GM12878 (cell line): ENCODE measurements at regions not wholly inside any gene's neighbourhood (a gene's known extent, or its start where the extent isn't known, plus 50 kb on each side); places are given as distances from the start of the nearest gene placed in this dataset.

Experiments
- ATAC-seq: fragments of 200-7000 bp; cut with Tn5 transposase; 3 replicates; pipeline ENCODE4 v1.9.1; 2020; ENCODE audit warnings: mild to moderate bottlenecking, moderate library complexity
- BruUV-seq: library from RNA; stranded (reverse); fragments of 400-500 nt; replicated peaks from 2 replicates; lab custom pipeline; 2021; lab: Mats Ljungman, UMichigan
- CTCF ChIA-PET: fragments of 300-600 bp; sonication (Branson Sonifier 250); formaldehyde crosslinking; extraction: SDS; loops from one replicate; lab custom pipeline; 2021; ENCODE audit warnings: inconsistent platforms; lab: Yijun Ruan, JAX
- POLR2A ChIA-PET: fragments of 350-600 bp; formaldehyde crosslinking; extraction: SDS; loops from one replicate; lab custom pipeline; 2021; ENCODE audit warnings: inconsistent platforms; lab: Charles Lee
- RAD21 ChIA-PET: fragments of 300-600 bp; sonication (Branson Sonifier 250); formaldehyde crosslinking; loops from one replicate; lab custom pipeline; 2023; ENCODE audit warnings: antibody characterized with exemption; ENCODE audit not compliant: unreplicated experiment; lab: Charles Lee
- SMC1A ChIA-PET: fragments of 300-600 bp; sonication (Branson Sonifier 250); formaldehyde crosslinking; loops from one replicate; lab custom pipeline; 2023; ENCODE audit not compliant: unreplicated experiment, uncharacterized antibody; lab: Charles Lee
- DNase-seq: peaks from one replicate; pipeline ENCODE4 v3.0.0-alpha.2; 2011; ENCODE audit warnings: low read depth, low spot score
- FAIRE-seq: peaks from 3 replicates; lab custom pipeline; 2011; peaks lifted over from hg19 to GRCh38; lab: Jason Lieb, UNC
- H2AFZ ChIP-seq: 2 replicates; pipeline ENCODE4 v1.6.0; 2011; ENCODE audit warnings: low read depth, low read length, control low read depth; ENCODE audit not compliant: control insufficient read depth
- H3K27ac ChIP-seq: 2 replicates; pipeline ENCODE4 v1.5.1; 2011; ENCODE audit warnings: control low read depth; ENCODE audit not compliant: control insufficient read depth, insufficient read depth
- H3K27me3 ChIP-seq, 2 experiments: replicated peaks in 1 of 2; 2 replicates each; pipeline versions ENCODE4 v1.6.0 to v1.6.1; 2011; ENCODE audit warnings: low read length in 1 of 2; ENCODE audit not compliant: control insufficient read depth in 2 of 2, insufficient read depth in 2 of 2
- H3K36me3 ChIP-seq, 2 experiments: 2 replicates each; pipeline ENCODE4 v1.5.1; 2011; ENCODE audit warnings: low read length in 1 of 2; ENCODE audit not compliant: control insufficient read depth in 2 of 2, insufficient read depth in 2 of 2
- H3K4me1 ChIP-seq: 2 replicates; pipeline ENCODE4 v1.6.1; 2011; ENCODE audit warnings: mild to moderate bottlenecking, low read length, moderate library complexity, mixed read lengths; ENCODE audit not compliant: control insufficient read depth, insufficient read depth
- H3K4me2 ChIP-seq: 2 replicates; pipeline ENCODE4 v1.6.0; 2011; ENCODE audit warnings: control low read depth; ENCODE audit not compliant: control insufficient read depth, insufficient read depth
- H3K4me3 ChIP-seq: fragments of 200-600 bp; sonication (generic); 2 replicates; pipeline ENCODE4 v1.5.1; 2016
- H3K79me2 ChIP-seq: 2 replicates; pipeline ENCODE4 v1.6.0; 2011; ENCODE audit warnings: low read length; ENCODE audit not compliant: control insufficient read depth, insufficient read depth
- H3K9ac ChIP-seq: 2 replicates; pipeline ENCODE4 v1.8.0; 2011; ENCODE audit warnings: low read length, control low read depth, mixed read lengths; ENCODE audit not compliant: control insufficient read depth, insufficient read depth
- H3K9me3 ChIP-seq: replicated peaks from 3 replicates; pipeline ENCODE4 v1.5.1; 2011; ENCODE audit warnings: mild to moderate bottlenecking, low read length; ENCODE audit not compliant: control insufficient read depth, insufficient read depth
- H4K20me1 ChIP-seq: 2 replicates; pipeline ENCODE4 v1.6.0; 2011; ENCODE audit not compliant: control insufficient read depth, insufficient read depth
- ASH2L ChIP-seq: fragments of 300-600, 200-600 bp; sonication (generic); IDR thresholded peaks from 2 replicates; pipeline ENCODE4 v1.6.1; 2017; ENCODE audit warnings: low read depth, mild to moderate bottlenecking, borderline replicate concordance
- CBX5 ChIP-seq: sonication (generic); IDR thresholded peaks from 2 replicates; pipeline ENCODE4 v1.6.1; 2016; ENCODE audit warnings: low read depth, moderate library complexity, mild to moderate bottlenecking, inconsistent platforms
- E2F4 ChIP-seq: IDR thresholded peaks from 2 replicates; pipeline ENCODE4 v1.6.1; 2012; ENCODE audit warnings: low read depth, low read length, improper control_type of control experiment
- E4F1 ChIP-seq: fragments of 450-650 bp; IDR thresholded peaks from 2 replicates; pipeline ENCODE4 v1.6.1; 2018; ENCODE audit warnings: borderline replicate concordance, mild to moderate bottlenecking; ENCODE audit not compliant: partially characterized antibody
- EGR1 ChIP-seq, 2 experiments: IDR thresholded peaks; 1 replicate in 1 of 2; 2 replicates in 1 of 2; pipeline ENCODE4 v1.6.1; 2011 to 2012; ENCODE audit warnings: low read depth in 2 of 2, low read length in 2 of 2, borderline replicate concordance in 1 of 2, mild to moderate bottlenecking in 1 of 2, moderate library complexity in 1 of 2
- GABPA ChIP-seq: IDR thresholded peaks from 2 replicates; pipeline ENCODE4 v1.6.1; 2014; ENCODE audit warnings: antibody characterized with exemption, low read depth, mild to moderate bottlenecking, inconsistent platforms
- KAT2A ChIP-seq: conservative IDR thresholded peaks from 2 replicates; pipeline ENCODE4 v1.6.1; 2011; ENCODE audit warnings: low read depth, low read length; ENCODE audit not compliant: control insufficient read depth
- NR2C2 ChIP-seq: IDR thresholded peaks from 2 replicates; pipeline ENCODE4 v1.6.1; 2011; ENCODE audit warnings: borderline replicate concordance, low read depth; ENCODE audit not compliant: control insufficient read depth, insufficient read length
- PAX8 ChIP-seq: fragments of 450-650 bp; IDR thresholded peaks from 2 replicates; pipeline ENCODE4 v1.6.1; 2017; ENCODE audit warnings: mild to moderate bottlenecking, moderate library complexity
- PML ChIP-seq: IDR thresholded peaks from 2 replicates; pipeline ENCODE4 v1.6.1; 2012; ENCODE audit warnings: low read length, inconsistent platforms
- POLR2AphosphoS2 ChIP-seq: IDR thresholded peaks from 2 replicates; pipeline ENCODE4 v1.6.1; 2011; ENCODE audit warnings: low read depth, mild to moderate bottlenecking, low read length, improper control_type of control experiment, moderate library complexity
- RAD51 ChIP-seq: fragments of 450-650 bp; IDR thresholded peaks from 2 replicates; pipeline ENCODE4 v1.6.1; 2016; ENCODE audit warnings: moderate library complexity, mild to moderate bottlenecking, inconsistent platforms
- SREBF2 ChIP-seq: IDR thresholded peaks from 2 replicates; pipeline ENCODE4 v1.6.1; 2012; ENCODE audit warnings: mild to moderate bottlenecking, low read length
- STAT1 ChIP-seq: fragments of 450-650 bp; conservative IDR thresholded peaks from 2 replicates; pipeline ENCODE4 v1.6.1; 2014; ENCODE audit warnings: antibody characterized with exemption, mild to moderate bottlenecking
- STAT3 ChIP-seq: IDR thresholded peaks from 2 replicates; pipeline ENCODE4 v1.6.1; 2011; ENCODE audit warnings: low read depth, low read length, improper control_type of control experiment
- TCF7 ChIP-seq: IDR thresholded peaks from 2 replicates; pipeline ENCODE4 v1.6.1; 2014; ENCODE audit warnings: antibody characterized with exemption, borderline replicate concordance
- ZNF217 ChIP-seq: fragments of 450-650 bp; IDR thresholded peaks from 2 replicates; pipeline ENCODE4 v1.6.1; 2017; ENCODE audit warnings: antibody characterized with exemption, mild to moderate bottlenecking
- ZNF687 ChIP-seq: fragments of 450-650 bp; IDR thresholded peaks from 2 replicates; pipeline ENCODE4 v1.6.1; 2017; ENCODE audit warnings: mild to moderate bottlenecking, moderate library complexity
- WGBS: methylation state at CpG from one replicate; pipeline ENCODE4 v1.1.6; 2016; ENCODE audit warnings: low lambda C conversion rate; ENCODE audit not compliant: insufficient replicate concordance, insufficient coverage; ENCODE audit errors: missing lambda C conversion rate; 5-methylcytosine and 5-hydroxymethylcytosine counted together
- in situ Hi-C: fragments of 300-500 bp; cut with MboI; formaldehyde crosslinking; loops from 9 replicates; pipeline ENCODE4 v1.14.3; 2018; ENCODE audit warnings: mixed read lengths
- intact Hi-C: fragments of 100-400 bp; cut with micrococcal nuclease; formaldehyde crosslinking; loops from one replicate; pipeline ENCODE4 v1.14.2; 2022; ENCODE audit not compliant: unreplicated experiment

- TF ChIP-seq ZNF687: no peak
- TF ChIP-seq NR2C2: no peak
- no peak for TF ChIP-seq RAD51
- TF ChIP-seq TCF7: no peak
- TF ChIP-seq STAT3: no peak
- TF ChIP-seq CBX5: no peak
- no peak for TF ChIP-seq STAT1
- TF ChIP-seq EGR1 (IDR thresholded peaks at IDR 0.05; ENCODE audit: borderline replicate concordance in 1 of 2, low read depth in 2 of 2, low read length in 2 of 2): no peak
- no peak for TF ChIP-seq E2F4
These were observed 103.2 kb downstream of the VAPA start (continued) for GRCh38 chr18:10017043-10017442.

- FAIRE-seq (no peak), ATAC-seq (no peak), DNase-seq (no peak)
- intact Hi-C loops: no loop called here
- Histone ChIP-seq H3K27ac (no peak overlapping the region), H3K9ac (no peak overlapping the region), H3K27me3 (no peaks in the 10 kb centered on the region), H2AFZ (no peak overlapping the region), H3K79me2 (no peaks in the 10 kb centered on the region), H3K4me2 (no peak overlapping the region), H3K4me1 (no peaks in the 10 kb centered on the region), H3K4me3 (no peak overlapping the region), H3K9me3 (no peaks in the 10 kb centered on the region), H3K36me3 (no peaks in the 10 kb centered on the region), H4K20me1 (no peaks in the 10 kb centered on the region)
- no TSS peak for BruUV-seq
- in situ Hi-C loops: no loop called here
- ChIA-PET POLR2A (no interaction called here), SMC1A (no interaction called here), RAD21 (no interaction called here), CTCF (no interaction called here)
- WGBS: 62% methylated on average over 5 of the region's 5 CpGs
- TF ChIP-seq PML (no peak), POLR2AphosphoS2 (no peak), GABPA (no peak), SREBF2 (no peak), PAX8 (no peak), E4F1 (no peak), ZNF217 (no peak), STAT3 (no peak), ASH2L (no peak), KAT2A (no peak)
These were observed 104.5 kb downstream of the VAPA start for GRCh38 chr18:10018289-10018688.
